ENCODE measurements at regions not wholly inside any gene's neighbourhood (a gene's known extent, or its start where the extent isn't known, plus 50 kb on each side); places are given as distances from the start of the nearest gene placed in this dataset.

DNA sequence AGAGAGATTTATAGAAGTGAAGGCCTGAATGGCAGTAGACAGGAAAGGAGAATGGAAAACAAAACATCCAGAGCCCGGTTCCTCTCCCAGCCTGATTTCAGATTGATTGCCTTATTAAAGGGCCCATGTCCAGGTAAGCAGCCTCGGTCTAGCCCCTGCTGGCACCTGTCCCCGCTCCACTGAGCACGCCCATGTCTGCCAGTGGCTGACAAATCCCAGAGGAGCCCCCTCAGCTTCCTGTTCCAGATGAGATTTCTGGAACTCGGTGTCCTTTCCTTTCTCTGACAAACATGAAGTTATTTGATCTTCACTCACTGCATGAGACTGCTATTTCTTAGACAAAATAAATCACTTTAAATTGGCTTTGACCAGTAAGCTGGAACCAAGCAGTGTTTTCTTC, 187.0 kb upstream of the ADCY2 start:
- ChIA-PET POLR2A (ENCODE audit: low non-redundant PET) (no interaction called here), CTCF (no interaction called here)
- no peak overlapping the region for H3K27ac ChIP-seq
- TF ChIP-seq, protein P1, sequence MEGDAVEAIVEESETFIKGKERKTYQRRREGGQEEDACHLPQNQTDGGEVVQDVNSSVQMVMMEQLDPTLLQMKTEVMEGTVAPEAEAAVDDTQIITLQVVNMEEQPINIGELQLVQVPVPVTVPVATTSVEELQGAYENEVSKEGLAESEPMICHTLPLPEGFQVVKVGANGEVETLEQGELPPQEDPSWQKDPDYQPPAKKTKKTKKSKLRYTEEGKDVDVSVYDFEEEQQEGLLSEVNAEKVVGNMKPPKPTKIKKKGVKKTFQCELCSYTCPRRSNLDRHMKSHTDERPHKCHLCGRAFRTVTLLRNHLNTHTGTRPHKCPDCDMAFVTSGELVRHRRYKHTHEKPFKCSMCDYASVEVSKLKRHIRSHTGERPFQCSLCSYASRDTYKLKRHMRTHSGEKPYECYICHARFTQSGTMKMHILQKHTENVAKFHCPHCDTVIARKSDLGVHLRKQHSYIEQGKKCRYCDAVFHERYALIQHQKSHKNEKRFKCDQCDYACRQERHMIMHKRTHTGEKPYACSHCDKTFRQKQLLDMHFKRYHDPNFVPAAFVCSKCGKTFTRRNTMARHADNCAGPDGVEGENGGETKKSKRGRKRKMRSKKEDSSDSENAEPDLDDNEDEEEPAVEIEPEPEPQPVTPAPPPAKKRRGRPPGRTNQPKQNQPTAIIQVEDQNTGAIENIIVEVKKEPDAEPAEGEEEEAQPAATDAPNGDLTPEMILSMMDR (conservative IDR thresholded peaks at IDR 0.05; ENCODE audit: low read depth): no peak
- no peak for DNase-seq (ENCODE audit: low spot score)

DNA sequence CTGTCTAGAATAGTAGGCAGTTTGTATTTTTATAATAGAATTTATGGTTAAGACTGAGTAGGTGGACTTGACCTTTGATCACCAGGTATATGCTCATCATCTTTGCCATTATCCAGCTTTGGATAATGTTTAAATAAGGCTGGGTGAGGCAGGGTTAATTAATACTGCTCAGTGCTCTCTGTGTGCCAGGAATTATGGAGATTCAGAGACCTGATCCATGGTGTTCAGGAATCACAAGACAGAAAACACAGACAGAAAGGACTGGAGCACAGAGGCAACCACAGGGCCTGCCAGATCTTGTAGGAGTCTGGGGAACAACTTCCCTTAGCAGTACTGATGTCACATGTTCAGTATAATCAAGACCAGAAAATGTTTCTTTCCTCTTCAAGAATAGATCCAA, 186.3 kb upstream of the ADCY2 start:
- no peak for DNase-seq (ENCODE audit: low spot score)
- H3K27ac ChIP-seq: no peak overlapping the region
- TF ChIP-seq, protein P1 (conservative IDR thresholded peaks at IDR 0.05; ENCODE audit: low read depth): no peak
- ChIA-PET POLR2A (ENCODE audit: low non-redundant PET) (no interaction called here), CTCF (no interaction called here)

DNA sequence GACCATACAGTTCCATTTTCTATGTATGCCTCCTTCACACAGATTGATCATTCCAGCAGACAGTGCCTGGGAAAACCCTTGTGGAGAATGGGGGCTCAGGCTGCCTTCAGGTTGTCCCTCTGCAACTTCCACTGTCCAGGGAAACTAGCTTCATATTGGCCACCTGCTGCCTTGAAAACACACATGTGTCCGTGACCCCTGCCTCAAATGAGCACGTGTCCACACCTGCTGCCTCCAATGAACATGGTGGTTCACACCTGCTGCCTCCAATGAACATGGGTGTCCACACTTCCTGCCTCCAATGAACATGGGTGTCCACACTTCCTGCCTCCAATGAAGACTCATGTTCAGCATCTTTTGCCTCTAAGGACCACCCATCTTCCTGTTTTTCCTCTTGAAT, 185.4 kb upstream of the ADCY2 start:
- DNase-seq (ENCODE audit: low spot score): no peak
- H3K27ac ChIP-seq: no peak overlapping the region
- TF ChIP-seq, protein P1 (conservative IDR thresholded peaks at IDR 0.05; ENCODE audit: low read depth): no peak
- ChIA-PET POLR2A (ENCODE audit: low non-redundant PET) (no interaction called here), CTCF (no interaction called here)

- no peak overlapping the region for H3K27ac ChIP-seq
- TF ChIP-seq, protein P1 (conservative IDR thresholded peaks at IDR 0.05; ENCODE audit: low read depth): no peak
- DNase-seq (ENCODE audit: low spot score): no peak
- ChIA-PET POLR2A (ENCODE audit: low non-redundant PET) (no interaction called here), CTCF (no interaction called here)
These were observed 182.4 kb upstream of the ADCY2 start for GRCh38 chr5:7213525-7213924.

GRCh38 chr5:7214906-7215416, 181.0 kb upstream of the ADCY2 start:
- ChIA-PET CTCF (no interaction called here), POLR2A (ENCODE audit: low non-redundant PET) (no interaction called here)

GRCh38 chr5:7218141-7218540, 177.8 kb upstream of the ADCY2 start:
- ChIA-PET POLR2A (ENCODE audit: low non-redundant PET) (no interaction called here), CTCF (no interaction called here)
- TF ChIP-seq, protein P1 (conservative IDR thresholded peaks at IDR 0.05; ENCODE audit: low read depth): no peak
- no peak overlapping the region for H3K27ac ChIP-seq
- no peak for DNase-seq (ENCODE audit: low spot score)

More at GRCh38 chr5:7214906-7215416, 181.0 kb upstream of the ADCY2 start:
- TF ChIP-seq, protein P1 (conservative IDR thresholded peaks at IDR 0.05; ENCODE audit: low read depth): no peak
- H3K27ac ChIP-seq: no peak overlapping the region
- DNase-seq (ENCODE audit: low spot score): no peak

DNA sequence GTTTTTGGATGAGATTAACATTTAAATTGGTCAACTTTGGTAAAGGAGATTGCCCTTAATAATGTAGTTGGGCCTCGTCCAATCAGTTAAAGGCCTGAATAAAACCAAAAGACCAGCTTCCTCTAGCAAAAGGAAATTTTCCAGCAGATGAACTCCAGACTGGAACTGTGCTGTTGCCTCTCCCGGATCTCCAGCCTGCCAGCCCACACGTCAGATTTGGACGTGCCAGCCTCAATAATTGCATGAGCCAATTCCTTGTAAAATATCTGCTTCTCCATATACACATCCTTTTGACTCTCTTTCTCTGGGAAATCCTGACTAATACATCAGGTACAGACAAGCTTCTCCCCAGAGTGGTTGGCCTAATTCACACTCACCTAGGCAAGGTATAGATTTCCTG, 175.8 kb upstream of the ADCY2 start:
- no peak overlapping the region for H3K27ac ChIP-seq
- no peak for DNase-seq (ENCODE audit: low spot score)
- TF ChIP-seq, protein P1 (conservative IDR thresholded peaks at IDR 0.05; ENCODE audit: low read depth): no peak
- ChIA-PET POLR2A (ENCODE audit: low non-redundant PET) (no interaction called here), CTCF (no interaction called here)

Data from RWPE1 (cell line).